ENCODE measurements at regions not wholly inside any gene's neighbourhood (a gene's known extent, or its start where the extent isn't known, plus 50 kb on each side); places are given as distances from the start of the nearest gene placed in this dataset.

- TF ChIP-seq ZNF560 (tag by site-specific recombination; IDR thresholded peaks at IDR 0.05; ENCODE audit: borderline replicate concordance), result no peak
- TF ChIP-seq CTCF (tag by site-specific recombination; IDR thresholded peaks at IDR 0.05), result no peak
- TF ChIP-seq ZSCAN23 (tag by site-specific recombination; IDR thresholded peaks at IDR 0.05), result no peak
- no peak for TF ChIP-seq ZFP3 (tag by site-specific recombination; IDR thresholded peaks at IDR 0.05; ENCODE audit: low read depth)
- TF ChIP-seq ZNF10 (tag by site-specific recombination; IDR thresholded peaks at IDR 0.05), result no peak
- TF ChIP-seq ZNF138 (tag by site-specific recombination; IDR thresholded peaks at IDR 0.05; ENCODE audit: borderline replicate concordance), result no peak
- no peak for TF ChIP-seq ZNF416 (tag by site-specific recombination; IDR thresholded peaks at IDR 0.05)
- TF ChIP-seq, protein P1, sequence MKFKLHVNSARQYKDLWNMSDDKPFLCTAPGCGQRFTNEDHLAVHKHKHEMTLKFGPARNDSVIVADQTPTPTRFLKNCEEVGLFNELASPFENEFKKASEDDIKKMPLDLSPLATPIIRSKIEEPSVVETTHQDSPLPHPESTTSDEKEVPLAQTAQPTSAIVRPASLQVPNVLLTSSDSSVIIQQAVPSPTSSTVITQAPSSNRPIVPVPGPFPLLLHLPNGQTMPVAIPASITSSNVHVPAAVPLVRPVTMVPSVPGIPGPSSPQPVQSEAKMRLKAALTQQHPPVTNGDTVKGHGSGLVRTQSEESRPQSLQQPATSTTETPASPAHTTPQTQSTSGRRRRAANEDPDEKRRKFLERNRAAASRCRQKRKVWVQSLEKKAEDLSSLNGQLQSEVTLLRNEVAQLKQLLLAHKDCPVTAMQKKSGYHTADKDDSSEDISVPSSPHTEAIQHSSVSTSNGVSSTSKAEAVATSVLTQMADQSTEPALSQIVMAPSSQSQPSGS (tag by site-specific recombination; IDR thresholded peaks at IDR 0.05; ENCODE audit: low read depth), result no peak
- TF ChIP-seq SP7 (tag by site-specific recombination; IDR thresholded peaks at IDR 0.05), result no peak
- TF ChIP-seq, protein P2, sequence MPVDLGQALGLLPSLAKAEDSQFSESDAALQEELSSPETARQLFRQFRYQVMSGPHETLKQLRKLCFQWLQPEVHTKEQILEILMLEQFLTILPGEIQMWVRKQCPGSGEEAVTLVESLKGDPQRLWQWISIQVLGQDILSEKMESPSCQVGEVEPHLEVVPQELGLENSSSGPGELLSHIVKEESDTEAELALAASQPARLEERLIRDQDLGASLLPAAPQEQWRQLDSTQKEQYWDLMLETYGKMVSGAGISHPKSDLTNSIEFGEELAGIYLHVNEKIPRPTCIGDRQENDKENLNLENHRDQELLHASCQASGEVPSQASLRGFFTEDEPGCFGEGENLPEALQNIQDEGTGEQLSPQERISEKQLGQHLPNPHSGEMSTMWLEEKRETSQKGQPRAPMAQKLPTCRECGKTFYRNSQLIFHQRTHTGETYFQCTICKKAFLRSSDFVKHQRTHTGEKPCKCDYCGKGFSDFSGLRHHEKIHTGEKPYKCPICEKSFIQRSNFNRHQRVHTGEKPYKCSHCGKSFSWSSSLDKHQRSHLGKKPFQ (tag by site-specific recombination; IDR thresholded peaks at IDR 0.05), result no peak
- no peak for TF ChIP-seq GLI4 (tag by site-specific recombination; IDR thresholded peaks at IDR 0.05)
- TF ChIP-seq, protein P3, sequence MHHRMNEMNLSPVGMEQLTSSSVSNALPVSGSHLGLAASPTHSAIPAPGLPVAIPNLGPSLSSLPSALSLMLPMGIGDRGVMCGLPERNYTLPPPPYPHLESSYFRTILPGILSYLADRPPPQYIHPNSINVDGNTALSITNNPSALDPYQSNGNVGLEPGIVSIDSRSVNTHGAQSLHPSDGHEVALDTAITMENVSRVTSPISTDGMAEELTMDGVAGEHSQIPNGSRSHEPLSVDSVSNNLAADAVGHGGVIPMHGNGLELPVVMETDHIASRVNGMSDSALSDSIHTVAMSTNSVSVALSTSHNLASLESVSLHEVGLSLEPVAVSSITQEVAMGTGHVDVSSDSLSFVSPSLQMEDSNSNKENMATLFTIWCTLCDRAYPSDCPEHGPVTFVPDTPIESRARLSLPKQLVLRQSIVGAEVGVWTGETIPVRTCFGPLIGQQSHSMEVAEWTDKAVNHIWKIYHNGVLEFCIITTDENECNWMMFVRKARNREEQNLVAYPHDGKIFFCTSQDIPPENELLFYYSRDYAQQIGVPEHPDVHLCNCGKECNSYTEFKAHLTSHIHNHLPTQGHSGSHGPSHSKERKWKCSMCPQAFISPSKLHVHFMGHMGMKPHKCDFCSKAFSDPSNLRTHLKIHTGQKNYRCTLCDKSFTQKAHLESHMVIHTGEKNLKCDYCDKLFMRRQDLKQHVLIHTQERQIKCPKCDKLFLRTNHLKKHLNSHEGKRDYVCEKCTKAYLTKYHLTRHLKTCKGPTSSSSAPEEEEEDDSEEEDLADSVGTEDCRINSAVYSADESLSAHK (tag by site-specific recombination; IDR thresholded peaks at IDR 0.05), result no peak
- no peak for TF ChIP-seq ZNF776 (tag by site-specific recombination; IDR thresholded peaks at IDR 0.05; ENCODE audit: borderline replicate concordance)
Observed at GRCh38 chr2:145374165-145374564, 854.2 kb upstream of the ZEB2 start.

Data from HEK293 (cell line).